GM12801 (cell line): ENCODE measurements at regions not wholly inside any gene's neighbourhood (a gene's known extent, or its start where the extent isn't known, plus 50 kb on each side); places are given as distances from the start of the nearest gene placed in this dataset.

Experiments
- CTCF ChIP-seq: IDR thresholded peaks from one replicate; pipeline ENCODE4 v1.5.1; 2011; ENCODE audit warnings: control low read depth; ENCODE audit not compliant: insufficient read length; ENCODE audit errors: extremely low read depth

- no peak for TF ChIP-seq CTCF
These were observed 55.4 kb upstream of the THUMPD2 start for GRCh38 chr2:39834426-39834825.
